ENCODE measurements at regions not wholly inside any gene's neighbourhood (a gene's known extent, or its start where the extent isn't known, plus 50 kb on each side); places are given as distances from the start of the nearest gene placed in this dataset.

DNA sequence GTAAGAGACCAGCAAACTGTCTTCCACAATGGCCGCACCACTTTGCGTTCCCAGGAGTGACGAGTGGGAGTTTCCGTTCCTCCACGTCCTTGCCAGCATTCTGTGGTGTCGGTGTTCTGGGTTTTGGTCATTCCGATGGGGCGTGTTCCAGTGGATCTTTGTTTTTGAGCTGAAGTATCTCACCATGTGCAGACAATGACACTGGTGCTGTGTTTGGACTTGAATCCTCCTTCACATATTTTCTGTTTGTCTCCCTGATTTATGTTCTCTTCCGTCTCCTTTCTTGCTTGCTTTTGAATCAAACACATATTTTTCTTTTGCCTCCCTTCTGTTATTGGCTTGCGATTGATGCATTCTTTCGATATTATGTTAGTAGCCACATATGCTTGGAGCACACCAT, 60.8 kb upstream of the IRX4 start:
- no peak for DNase-seq

GRCh38 chr5:1942630-1943029, 59.9 kb upstream of the IRX4 start:
- DNase-seq: no peak

DNA sequence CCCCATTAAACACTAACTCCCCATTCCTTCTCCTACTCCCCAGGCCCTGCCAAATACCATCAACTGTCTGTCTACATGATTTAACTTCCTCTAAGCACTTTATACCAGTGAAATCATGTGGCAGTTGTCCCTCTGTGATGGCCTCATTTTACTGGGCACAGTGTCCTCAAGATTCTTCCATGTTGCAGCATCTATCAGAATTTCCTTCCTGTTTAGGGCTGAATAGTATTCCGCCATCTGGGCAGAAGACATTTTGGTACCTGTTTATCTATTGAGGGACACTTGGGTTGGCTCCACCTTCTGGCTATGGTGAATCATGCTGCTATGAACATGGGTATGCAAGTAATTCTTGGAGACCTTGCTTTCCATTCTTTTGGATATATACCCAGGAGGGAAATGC, 59.4 kb upstream of the IRX4 start:
- DNase-seq: no peak

DNA sequence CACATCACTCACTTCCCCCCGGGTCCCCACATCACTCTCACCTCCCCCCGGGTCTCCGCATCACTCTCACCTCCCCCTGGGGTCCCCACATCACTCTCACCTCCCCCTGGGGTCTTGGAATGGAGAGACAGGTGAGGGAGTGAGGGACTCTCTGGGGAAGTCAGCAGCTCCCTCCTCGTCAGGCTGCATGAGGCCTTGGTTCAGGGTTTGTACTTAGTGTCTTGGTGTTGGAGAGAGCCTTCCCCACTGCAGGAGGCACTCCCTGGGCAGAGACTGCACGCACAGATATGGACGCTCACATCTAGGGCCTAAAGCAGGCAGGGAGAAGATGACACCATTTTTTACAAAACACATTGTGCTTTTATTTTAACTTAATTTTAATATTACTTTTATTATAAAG, 56.5 kb upstream of the IRX4 start:
- no peak for DNase-seq

- no peak for DNase-seq
These were observed 55.7 kb upstream of the IRX4 start for GRCh38 chr5:1938310-1939000.

DNA sequence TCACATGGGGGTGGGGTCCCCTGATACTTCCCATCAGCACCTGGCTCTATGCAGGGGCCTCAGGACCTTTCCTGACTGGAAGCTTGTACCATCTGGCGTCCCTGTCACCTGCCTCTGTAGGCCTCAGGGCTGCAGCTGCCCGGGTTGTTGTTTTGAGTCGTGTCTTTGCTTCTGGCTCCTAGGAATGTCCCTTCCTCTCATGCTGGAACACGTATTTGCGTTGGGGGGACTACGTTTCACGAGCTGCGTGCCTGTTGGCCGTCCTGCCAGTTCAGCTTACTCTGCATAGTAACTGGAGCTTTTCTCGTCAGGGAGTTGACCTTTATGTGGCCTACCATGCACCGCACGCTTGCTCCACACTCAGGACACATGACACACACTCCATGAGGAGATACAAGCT, 54.9 kb upstream of the IRX4 start:
- no peak for DNase-seq

GRCh38 chr5:1936901-1937300, 54.2 kb upstream of the IRX4 start:
- DNase-seq: no peak

- no peak for DNase-seq
These were observed 53.7 kb upstream of the IRX4 start for GRCh38 chr5:1936413-1936812.

- no peak for DNase-seq
These were observed 52.2 kb upstream of the IRX4 start for GRCh38 chr5:1934801-1935429.

DNA sequence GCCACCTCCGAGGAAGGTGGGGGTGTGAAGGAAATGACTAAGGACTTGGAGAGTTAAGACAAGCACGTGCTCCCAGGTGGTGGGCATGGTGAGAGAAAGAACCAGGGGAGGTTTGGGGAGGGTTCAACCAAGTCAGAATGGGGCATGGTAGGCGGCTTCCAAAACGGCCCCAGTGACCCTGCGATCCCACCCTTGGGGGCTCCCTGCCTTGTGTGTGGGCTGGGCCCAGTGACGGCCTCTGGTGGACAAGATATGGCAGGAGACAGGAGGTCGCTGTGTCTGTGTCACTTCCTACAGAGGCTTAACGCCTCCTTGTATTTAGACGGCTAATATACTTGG, 51.3 kb upstream of the IRX4 start:
- DNase-seq: no peak

GRCh38 chr5:1933364-1934055, 50.8 kb upstream of the IRX4 start:
- DNase-seq: no peak
